ENCODE measurements at regions not wholly inside any gene's neighbourhood (a gene's known extent, or its start where the extent isn't known, plus 50 kb on each side); places are given as distances from the start of the nearest gene placed in this dataset.

GRCh38 chr2:239690651-239691631 is 290.1 kb upstream of the HDAC4 start:
- Histone ChIP-seq H3K27ac (ENCODE audit: low read depth, low read length, poor library complexity, severe bottlenecking) (no peak overlapping the region), H3K4me1 (ENCODE audit: insufficient read depth, low read length, severe bottlenecking) (no peaks in the 10 kb centered on the region), H3K9ac (ENCODE audit: low read length) (no peak overlapping the region), H2AFZ (ENCODE audit: low read length) (no peak overlapping the region), H3K36me3 (ENCODE audit: insufficient read depth, low read length) (no peaks in the 10 kb centered on the region), H4K20me1 (ENCODE audit: insufficient read depth, low read length) (no peaks in the 10 kb centered on the region), H3K9me2 (ENCODE audit: low read depth, low read length) (no peaks in the 10 kb centered on the region), H3K27me3 (ENCODE audit: insufficient read depth, low read length) (no peaks in the 10 kb centered on the region), H3K79me2 (ENCODE audit: insufficient read depth, low read length) (no peaks in the 10 kb centered on the region), H3K4me3 (ENCODE audit: low read depth, low read length, poor library complexity, severe bottlenecking) (no peak overlapping the region), H3K9me3 (ENCODE audit: low read length) (no peaks in the 10 kb centered on the region), H3K4me2 (ENCODE audit: low read length) (no peak overlapping the region), H3F3A (ENCODE audit: insufficient read depth, low read length) (no peaks in the 10 kb centered on the region)
- TF ChIP-seq EZH2 (IDR thresholded peaks at IDR 0.05; ENCODE audit: borderline replicate concordance, low read length): no peak

GRCh38 chr2:239689985-239690384 is 289.2 kb upstream of the HDAC4 start:
- no peaks in the 10 kb centered on the region for H3K36me3 ChIP-seq (ENCODE audit: insufficient read depth, low read length)
- H3K9ac ChIP-seq (ENCODE audit: low read length): no peak overlapping the region
- no peak overlapping the region for H3K4me3 ChIP-seq (ENCODE audit: low read depth, low read length, poor library complexity, severe bottlenecking)
- H4K20me1 ChIP-seq (ENCODE audit: insufficient read depth, low read length): no peaks in the 10 kb centered on the region
- H3K9me3 ChIP-seq (ENCODE audit: low read length): no peaks in the 10 kb centered on the region
- no peaks in the 10 kb centered on the region for H3F3A ChIP-seq (ENCODE audit: insufficient read depth, low read length)
- no peaks in the 10 kb centered on the region for H3K79me2 ChIP-seq (ENCODE audit: insufficient read depth, low read length)
- TF ChIP-seq CTCF (IDR thresholded peaks at IDR 0.05; ENCODE audit: low read length): no peak
- TF ChIP-seq EZH2 (IDR thresholded peaks at IDR 0.05; ENCODE audit: borderline replicate concordance, low read length): no peak
- no peaks in the 10 kb centered on the region for H3K9me2 ChIP-seq (ENCODE audit: low read depth, low read length)
- H3K4me2 ChIP-seq (ENCODE audit: low read length): no peak overlapping the region
- no peaks in the 10 kb centered on the region for H3K4me1 ChIP-seq (ENCODE audit: insufficient read depth, low read length, severe bottlenecking)
- H3K27ac ChIP-seq (ENCODE audit: low read depth, low read length, poor library complexity, severe bottlenecking): no peak overlapping the region
- H3K27me3 ChIP-seq (ENCODE audit: insufficient read depth, low read length): no peaks in the 10 kb centered on the region
- no peak overlapping the region for H2AFZ ChIP-seq (ENCODE audit: low read length)

- TF ChIP-seq EZH2 (IDR thresholded peaks at IDR 0.05; ENCODE audit: borderline replicate concordance, low read length): no peak
- no peak for TF ChIP-seq CTCF (IDR thresholded peaks at IDR 0.05; ENCODE audit: low read length)
- Histone ChIP-seq H3K79me2 (ENCODE audit: insufficient read depth, low read length) (no peaks in the 10 kb centered on the region), H4K20me1 (ENCODE audit: insufficient read depth, low read length) (no peaks in the 10 kb centered on the region), H3F3A (ENCODE audit: insufficient read depth, low read length) (no peaks in the 10 kb centered on the region), H3K27me3 (ENCODE audit: insufficient read depth, low read length) (no peaks in the 10 kb centered on the region; the same call in 1 of the 2 replicates), H3K36me3 (ENCODE audit: insufficient read depth, low read length) (no peaks in the 10 kb centered on the region), H3K9ac (ENCODE audit: low read length) (no peak overlapping the region), H3K27ac (ENCODE audit: low read depth, low read length, poor library complexity, severe bottlenecking) (no peak overlapping the region), H3K4me1 (ENCODE audit: insufficient read depth, low read length, severe bottlenecking) (no peaks in the 10 kb centered on the region), H3K9me3 (ENCODE audit: low read length) (no peaks in the 10 kb centered on the region), H3K4me3 (ENCODE audit: low read depth, low read length, poor library complexity, severe bottlenecking) (no peak overlapping the region), H2AFZ (ENCODE audit: low read length) (no peak overlapping the region), H3K9me2 (ENCODE audit: low read depth, low read length) (no peaks in the 10 kb centered on the region), H3K4me2 (ENCODE audit: low read length) (no peak overlapping the region)
Observed at GRCh38 chr2:239689410-239689809, 288.6 kb upstream of the HDAC4 start.

All from OCI-LY1 (cell line).